OCI-LY7 (cell line): ENCODE measurements at regions not wholly inside any gene's neighbourhood (a gene's known extent, or its start where the extent isn't known, plus 50 kb on each side); places are given as distances from the start of the nearest gene placed in this dataset.

ENCODE experiments used
- EZH2phosphoT487 ChIP-seq: fragments of 200-600 bp; sonication (generic); IDR thresholded peaks from 2 replicates; pipeline ENCODE4 v1.6.1; 2018; ENCODE audit warnings: low read depth, borderline replicate concordance, mild to moderate bottlenecking, mixed run types, antibody characterized with exemption, low read length, moderate library complexity, mixed read lengths
- TF ChIP-seq, protein P1 (sequence below): fragments of 200-600 bp; sonication (generic); conservative IDR thresholded peaks from 2 replicates; pipeline ENCODE4 v1.5.1; 2014; ENCODE audit warnings: mild to moderate bottlenecking, antibody characterized with exemption, low read length, moderate library complexity, mixed read lengths

DNA sequence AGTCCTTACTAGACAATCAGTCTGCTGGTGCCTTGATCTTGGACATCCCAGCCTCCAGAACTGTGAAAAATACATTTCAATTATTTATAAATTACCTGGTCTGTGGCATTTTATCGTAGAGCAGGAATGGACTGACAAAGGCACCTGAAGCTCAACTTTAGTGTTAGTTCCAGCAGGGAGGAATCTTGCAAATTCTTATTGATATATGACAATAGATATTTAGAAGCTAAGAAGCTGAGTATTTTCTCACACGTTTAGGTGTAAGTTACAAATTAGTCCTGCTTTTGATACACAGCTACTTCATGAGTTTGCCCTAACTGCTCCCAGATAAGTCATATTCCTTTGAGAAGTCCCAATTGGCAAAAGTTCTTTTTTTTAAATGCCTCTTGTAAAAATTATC is 138.0 kb upstream of the ZNF217 start:
- no peak for TF ChIP-seq EZH2phosphoT487
- TF ChIP-seq, protein P1, sequence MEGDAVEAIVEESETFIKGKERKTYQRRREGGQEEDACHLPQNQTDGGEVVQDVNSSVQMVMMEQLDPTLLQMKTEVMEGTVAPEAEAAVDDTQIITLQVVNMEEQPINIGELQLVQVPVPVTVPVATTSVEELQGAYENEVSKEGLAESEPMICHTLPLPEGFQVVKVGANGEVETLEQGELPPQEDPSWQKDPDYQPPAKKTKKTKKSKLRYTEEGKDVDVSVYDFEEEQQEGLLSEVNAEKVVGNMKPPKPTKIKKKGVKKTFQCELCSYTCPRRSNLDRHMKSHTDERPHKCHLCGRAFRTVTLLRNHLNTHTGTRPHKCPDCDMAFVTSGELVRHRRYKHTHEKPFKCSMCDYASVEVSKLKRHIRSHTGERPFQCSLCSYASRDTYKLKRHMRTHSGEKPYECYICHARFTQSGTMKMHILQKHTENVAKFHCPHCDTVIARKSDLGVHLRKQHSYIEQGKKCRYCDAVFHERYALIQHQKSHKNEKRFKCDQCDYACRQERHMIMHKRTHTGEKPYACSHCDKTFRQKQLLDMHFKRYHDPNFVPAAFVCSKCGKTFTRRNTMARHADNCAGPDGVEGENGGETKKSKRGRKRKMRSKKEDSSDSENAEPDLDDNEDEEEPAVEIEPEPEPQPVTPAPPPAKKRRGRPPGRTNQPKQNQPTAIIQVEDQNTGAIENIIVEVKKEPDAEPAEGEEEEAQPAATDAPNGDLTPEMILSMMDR, result no peak
